ENCODE measurements at regions not wholly inside any gene's neighbourhood (a gene's known extent, or its start where the extent isn't known, plus 50 kb on each side); places are given as distances from the start of the nearest gene placed in this dataset.
"Not testable (repeated sequence)": the region's sequence is repeated elsewhere in the genome, so short reads cannot be mapped to it uniquely, and the experiment has no call there.

DNA sequence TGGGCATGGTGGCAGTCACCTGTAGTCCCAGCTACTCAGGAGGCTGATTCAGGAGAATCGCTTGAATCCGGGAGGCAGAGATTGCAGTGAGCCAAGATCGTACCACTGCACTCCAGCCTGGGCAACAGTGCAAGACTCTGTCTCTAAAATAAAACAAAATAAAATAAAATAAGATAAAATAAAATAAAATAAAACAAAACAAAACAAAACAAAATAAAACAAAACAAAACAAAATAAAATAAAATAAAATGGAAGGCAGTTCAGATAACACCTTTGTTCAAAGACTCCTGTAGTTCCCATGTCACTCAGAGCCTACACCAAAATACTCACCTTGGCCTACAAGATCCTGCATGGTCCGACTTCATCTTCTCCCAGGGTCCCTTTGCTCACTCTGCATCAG is 61.3 kb downstream of the SYF2 start:
- not testable (repeated sequence) for H3K4me3 Mint-ChIP-seq

More for the DNA sequence above, 61.3 kb downstream of the SYF2 start:
- H3K4me1 Mint-ChIP-seq, result peaks cover 10 to 18% of the 10 kb centered on the region in 2 experiments
- not testable (repeated sequence) for H2BK12ac ChIP-seq (ENCODE audit: insufficient read length, low read depth, low read length); H3K4me1 ChIP-seq (ENCODE audit: insufficient read depth, low read length); H4K20me1 ChIP-seq (ENCODE audit: control insufficient read depth, insufficient read depth, insufficient read length); DNase-seq; H4K91ac ChIP-seq (ENCODE audit: insufficient read length, low read depth, low read length); H3K4ac ChIP-seq (ENCODE audit: low read depth, low read length); H3T11ph ChIP-seq (ENCODE audit: low read length); H3K27ac ChIP-seq (ENCODE audit: insufficient read length, low read depth, low read length); H2BK5ac ChIP-seq (ENCODE audit: insufficient read length, low read length); H3K27me3 ChIP-seq (ENCODE audit: insufficient read depth, low read length); H3K9ac ChIP-seq (ENCODE audit: extremely low read depth, insufficient read length, low read length); H3K23ac ChIP-seq (ENCODE audit: insufficient read length, low read depth, low read length); H3K4me2 ChIP-seq (ENCODE audit: insufficient read depth, insufficient read length, low read length); H2BK20ac ChIP-seq (ENCODE audit: low read depth, low read length, poor library complexity, severe bottlenecking); H3K27me3 Mint-ChIP-seq (ENCODE audit: low read depth); H3K36me3 Mint-ChIP-seq (ENCODE audit: insufficient read depth in 1 of 3, low read depth in 3 of 3); H3K9me3 Mint-ChIP-seq; H3K18ac ChIP-seq (ENCODE audit: insufficient read length, low read depth, low read length); H3K79me2 ChIP-seq (ENCODE audit: insufficient read depth, low read length); H2BK15ac ChIP-seq (ENCODE audit: low read depth, low read length); H3K23me2 ChIP-seq (ENCODE audit: insufficient read length, low read depth, low read length, poor library complexity, severe bottlenecking); H3K14ac ChIP-seq (ENCODE audit: insufficient read depth, low read length); H2AFZ ChIP-seq (ENCODE audit: low read length); H4K5ac ChIP-seq (ENCODE audit: insufficient read length, low read depth, low read length); H2BK120ac ChIP-seq (ENCODE audit: low read depth, low read length, poor library complexity, severe bottlenecking); H3K27ac Mint-ChIP-seq; H4K8ac ChIP-seq (replicated peaks; ENCODE audit: insufficient read length, low read depth, low read length); H3K56ac ChIP-seq (ENCODE audit: insufficient read length, low read depth, low read length); H3K79me1 ChIP-seq (ENCODE audit: insufficient read depth, low read depth, low read length, poor library complexity, severe bottlenecking); H2AK5ac ChIP-seq (ENCODE audit: insufficient read length, low read length); H3K9me3 ChIP-seq (ENCODE audit: control insufficient read depth, low read depth, low read length)
- WGBS (ENCODE audit: extremely low coverage, insufficient read length, low lambda C conversion rate), result no CpG with 5 or more reads among the region's 4 CpGs

Data from H9 (cell line).